T-helper 17 cell (primary cell): ENCODE measurements at regions not wholly inside any gene's neighbourhood (a gene's known extent, or its start where the extent isn't known, plus 50 kb on each side); places are given as distances from the start of the nearest gene placed in this dataset.

Experiments
- ATAC-seq: fragments of 150-1000 bp; cut with Tn5 transposase; 2 replicates; pipeline ENCODE4 v1.10.0; 2021; ENCODE audit warnings: mild to moderate bottlenecking, moderate library complexity
- DNase-seq, 3 donors: peaks; one replicate each; pipeline versions ENCODE4 v3.0.0 to v3.0.0-alpha.2; 2020 to 2021
- H3K9me3 ChIP-seq: one replicate; pipeline ENCODE4 v1.7.0; 2013; ENCODE audit warnings: low read length, mild to moderate bottlenecking; ENCODE audit not compliant: control insufficient read depth, poor library complexity, severe bottlenecking
- H3K27ac Mint-ChIP-seq: one replicate; pipeline ENCODE4 v1.8.0; 2022; ENCODE audit warnings: mild to moderate bottlenecking, moderate library complexity, mixed read lengths
- H3K27me3 Mint-ChIP-seq: one replicate; pipeline ENCODE4 v1.8.0; 2022; ENCODE audit warnings: mixed read lengths
- H3K36me3 Mint-ChIP-seq: one replicate; pipeline ENCODE4 v1.8.0; 2022; ENCODE audit warnings: low read depth, mixed read lengths
- H3K4me1 Mint-ChIP-seq: one replicate; pipeline ENCODE4 v1.8.0; 2022; ENCODE audit warnings: mild to moderate bottlenecking, mixed read lengths
- H3K4me3 Mint-ChIP-seq: one replicate; pipeline ENCODE4 v1.8.0; 2022; ENCODE audit warnings: mild to moderate bottlenecking, moderate library complexity, mixed read lengths

GRCh38 chr9:81868145-81868544 lies 60.1 kb upstream of the SPATA31D4 start:
- Mint-ChIP-seq H3K27me3 (no peaks in the 10 kb centered on the region), H3K4me1 (no peaks in the 10 kb centered on the region), H3K36me3 (no peaks in the 10 kb centered on the region), H3K4me3 (no peak overlapping the region), H3K27ac (no peak overlapping the region)
- no peaks in the 10 kb centered on the region for H3K9me3 ChIP-seq
- ATAC-seq (no peak), DNase-seq (no peak)

- H3K36me3 Mint-ChIP-seq, result no peaks in the 10 kb centered on the region
- no peak overlapping the region for H3K27ac Mint-ChIP-seq
- H3K4me3 Mint-ChIP-seq, result no peak overlapping the region
- ATAC-seq, result no peak
- no peak for DNase-seq
- H3K27me3 Mint-ChIP-seq, result no peaks in the 10 kb centered on the region
- no peaks in the 10 kb centered on the region for H3K9me3 ChIP-seq
- H3K4me1 Mint-ChIP-seq, result no peaks in the 10 kb centered on the region
These were observed 56.5 kb upstream of the SPATA31D4 start for GRCh38 chr9:81871695-81872094.

- ATAC-seq, result no peak
- no peaks in the 10 kb centered on the region for H3K4me1 Mint-ChIP-seq
- no peaks in the 10 kb centered on the region for H3K36me3 Mint-ChIP-seq
These were observed 54.0 kb upstream of the SPATA31D4 start for GRCh38 chr9:81874250-81874649.

GRCh38 chr9:81874931-81875330 lies 53.3 kb upstream of the SPATA31D4 start:
- ATAC-seq, result no peak
- no peaks in the 10 kb centered on the region for H3K27me3 Mint-ChIP-seq
- no peaks in the 10 kb centered on the region for H3K9me3 ChIP-seq
- DNase-seq, result no peak
- H3K27ac Mint-ChIP-seq, result no peak overlapping the region
- no peaks in the 10 kb centered on the region for H3K36me3 Mint-ChIP-seq
- no peaks in the 10 kb centered on the region for H3K4me1 Mint-ChIP-seq
- no peak overlapping the region for H3K4me3 Mint-ChIP-seq

More at GRCh38 chr9:81874250-81874649, 54.0 kb upstream of the SPATA31D4 start:
- no peak overlapping the region for H3K4me3 Mint-ChIP-seq
- DNase-seq, result no peak
- H3K27ac Mint-ChIP-seq, result no peak overlapping the region
- H3K27me3 Mint-ChIP-seq, result no peaks in the 10 kb centered on the region
- no peaks in the 10 kb centered on the region for H3K9me3 ChIP-seq

GRCh38 chr9:81877047-81877446 lies 51.2 kb upstream of the SPATA31D4 start:
- H3K27me3 Mint-ChIP-seq, result no peaks in the 10 kb centered on the region
- H3K9me3 ChIP-seq, result no peaks in the 10 kb centered on the region
- no peaks in the 10 kb centered on the region for H3K4me1 Mint-ChIP-seq
- DNase-seq (no peak), ATAC-seq (no peak)
- no peaks in the 10 kb centered on the region for H3K36me3 Mint-ChIP-seq
- no peak overlapping the region for H3K4me3 Mint-ChIP-seq
- H3K27ac Mint-ChIP-seq, result no peak overlapping the region
